ENCODE measurements at regions not wholly inside any gene's neighbourhood (a gene's known extent, or its start where the extent isn't known, plus 50 kb on each side); places are given as distances from the start of the nearest gene placed in this dataset.
"Not testable (repeated sequence)": the region's sequence is repeated elsewhere in the genome, so short reads cannot be mapped to it uniquely, and the experiment has no call there.

GRCh38 chr4:26227601-26228229, 93.1 kb upstream of the RBPJ start:
- FAIRE-seq (no peak), DNase-seq (ENCODE audit: insufficient read length, low spot score) (no peak)

DNA sequence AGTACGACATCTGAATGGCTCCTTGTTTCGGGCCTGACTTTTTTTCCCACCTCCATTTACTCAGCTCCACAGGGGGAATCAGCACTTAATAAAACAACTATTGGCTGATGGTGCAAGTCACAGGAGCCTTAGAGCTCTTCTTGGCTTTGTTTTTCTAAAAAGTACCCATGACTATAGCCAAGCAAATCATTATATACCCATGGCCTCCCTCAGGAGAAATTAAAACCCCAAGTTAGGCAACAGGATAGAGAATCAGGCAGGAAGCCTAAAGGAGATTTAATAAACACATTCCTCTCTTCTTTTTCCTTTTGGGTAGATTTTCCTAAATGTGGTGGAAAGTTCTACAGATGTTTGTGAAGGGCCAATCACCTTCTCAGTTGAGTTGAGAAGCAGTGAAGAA, 91.9 kb upstream of the RBPJ start:
- no peak for DNase-seq (ENCODE audit: insufficient read length, low spot score)
- no peak for FAIRE-seq

GRCh38 chr4:26229974-26230373, 90.8 kb upstream of the RBPJ start:
- DNase-seq (ENCODE audit: insufficient read length, low spot score) (no peak), FAIRE-seq (no peak)

- FAIRE-seq (no peak), DNase-seq (ENCODE audit: insufficient read length, low spot score) (no peak)
These were observed 87.5 kb upstream of the RBPJ start for GRCh38 chr4:26233350-26233749.

DNA sequence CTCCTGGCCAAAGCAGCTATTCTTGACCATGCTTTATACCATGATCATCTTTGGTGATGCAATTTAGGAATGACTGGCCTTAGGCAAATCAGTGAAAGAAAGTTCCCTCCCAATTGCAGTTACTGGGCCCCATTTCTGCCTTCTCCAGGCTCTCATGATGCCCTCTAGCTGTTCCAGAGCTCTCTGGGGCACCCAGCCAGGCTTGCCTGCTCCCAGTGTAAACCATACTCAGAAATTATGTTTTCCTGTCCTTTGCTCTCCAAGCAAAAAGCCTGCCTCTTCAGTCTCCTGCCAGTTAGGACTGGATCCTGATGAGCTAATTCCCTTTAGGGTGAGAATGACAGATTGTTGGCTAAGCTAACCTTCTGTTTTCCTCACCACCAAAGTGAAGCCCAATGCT, 85.3 kb upstream of the RBPJ start:
- FAIRE-seq, result no peak
- DNase-seq (ENCODE audit: insufficient read length, low spot score), result no peak

- FAIRE-seq, result no peak
- no peak for DNase-seq (ENCODE audit: insufficient read length, low spot score)
These were observed 82.9 kb upstream of the RBPJ start for GRCh38 chr4:26237916-26238315.

GRCh38 chr4:26238426-26238777, 82.4 kb upstream of the RBPJ start:
- no peak for FAIRE-seq
- DNase-seq (ENCODE audit: insufficient read length, low spot score), result no peak

DNA sequence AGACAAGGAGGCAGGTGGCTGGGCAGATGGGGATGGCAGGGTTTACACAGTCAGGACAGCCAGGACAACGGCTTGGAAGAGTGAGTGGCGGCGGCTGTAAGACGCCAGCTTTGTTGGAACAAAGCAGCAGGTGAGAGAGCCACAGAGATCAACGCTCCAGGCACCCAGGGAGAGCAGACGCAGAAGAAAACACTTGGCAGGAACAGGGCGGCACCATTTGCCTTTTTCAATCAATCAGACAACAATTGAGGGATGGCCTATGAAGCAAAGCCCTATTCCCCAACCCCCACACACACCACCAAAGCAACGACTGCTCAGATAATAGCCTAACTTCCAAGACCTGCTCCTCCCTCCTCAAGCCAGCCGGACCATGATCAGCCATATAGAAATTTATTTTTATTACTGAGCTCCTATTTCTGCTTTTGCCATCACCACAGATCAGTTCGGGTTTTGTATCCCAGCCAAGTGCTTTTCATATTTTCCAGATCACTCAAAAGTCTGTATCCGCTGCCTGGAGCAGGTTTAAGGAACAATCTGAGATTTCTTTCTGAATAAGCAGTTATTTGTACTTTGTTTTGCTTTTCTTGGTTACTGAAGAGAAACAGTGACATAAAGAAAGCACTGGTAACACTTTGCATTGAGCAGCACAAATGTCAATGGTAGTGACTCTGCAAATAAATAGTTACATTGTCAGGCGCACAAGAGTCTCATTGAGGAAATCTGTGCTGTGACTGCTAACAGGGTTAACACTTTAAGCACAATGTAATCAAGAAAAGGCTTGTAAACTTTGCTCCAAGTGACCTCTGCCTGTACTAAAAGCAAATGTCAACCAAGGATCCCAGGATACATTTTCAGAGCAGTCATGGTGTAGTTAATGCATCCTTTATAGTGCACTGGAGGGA, 81.8 kb upstream of the RBPJ start:
- no peak for FAIRE-seq
- DNase-seq (ENCODE audit: insufficient read length, low spot score), result no peak

GRCh38 chr4:26239801-26240200, 81.0 kb upstream of the RBPJ start:
- DNase-seq (ENCODE audit: insufficient read length, low spot score), result no peak

DNA sequence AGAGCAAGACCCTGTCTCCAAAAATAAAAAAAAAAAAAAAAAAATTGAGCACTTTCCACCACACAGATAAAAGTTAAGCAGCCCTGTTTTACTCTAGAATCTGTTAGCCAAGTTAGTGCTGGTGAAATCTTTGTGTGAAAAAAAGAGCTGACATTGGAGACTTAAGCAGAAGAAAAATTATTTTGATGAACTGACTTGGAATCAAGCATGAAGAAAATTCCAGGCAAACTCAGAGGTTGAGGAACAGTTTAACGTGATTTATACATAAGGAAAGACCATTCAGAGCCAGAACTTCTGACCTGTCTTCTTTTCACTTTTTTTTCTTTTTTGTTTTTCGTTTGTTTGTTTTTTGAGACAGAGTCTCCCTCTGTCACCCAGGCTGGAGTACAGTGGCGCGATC, 79.6 kb upstream of the RBPJ start:
- DNase-seq (ENCODE audit: insufficient read length, low spot score) (no peak), FAIRE-seq (no peak)

More at GRCh38 chr4:26239801-26240200, 81.0 kb upstream of the RBPJ start:
- FAIRE-seq, result no peak

DNA sequence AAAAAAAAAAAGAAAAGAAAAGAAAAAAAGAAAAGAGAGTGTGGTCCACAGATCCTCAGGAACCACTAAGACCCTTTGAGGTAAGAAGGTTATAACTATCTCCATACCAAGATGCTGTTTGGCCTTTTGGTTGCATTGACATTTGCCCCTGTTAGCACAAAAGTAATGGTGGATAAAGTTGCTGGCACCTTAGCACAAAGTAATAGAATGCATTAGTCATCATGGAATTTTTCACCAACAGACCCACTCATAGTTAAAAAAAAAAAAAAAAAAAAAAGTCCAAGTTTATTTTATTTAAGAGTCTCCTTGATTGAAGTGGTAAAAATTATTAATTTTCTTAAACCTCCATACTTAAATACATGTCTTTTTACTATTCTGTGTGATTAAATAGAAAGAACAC, 78.4 kb upstream of the RBPJ start:
- DNase-seq (ENCODE audit: insufficient read length, low spot score), result no peak
- FAIRE-seq, result no peak

- FAIRE-seq, result peak; percentile 80
These were observed 76.7 kb upstream of the RBPJ start for GRCh38 chr4:26244138-26244537.

GRCh38 chr4:26248647-26249046, 72.2 kb upstream of the RBPJ start:
- FAIRE-seq (no peak), DNase-seq (ENCODE audit: insufficient read length, low spot score) (no peak)

More at GRCh38 chr4:26244138-26244537, 76.7 kb upstream of the RBPJ start:
- DNase-seq (ENCODE audit: insufficient read length, low spot score), result not testable (repeated sequence)

DNA sequence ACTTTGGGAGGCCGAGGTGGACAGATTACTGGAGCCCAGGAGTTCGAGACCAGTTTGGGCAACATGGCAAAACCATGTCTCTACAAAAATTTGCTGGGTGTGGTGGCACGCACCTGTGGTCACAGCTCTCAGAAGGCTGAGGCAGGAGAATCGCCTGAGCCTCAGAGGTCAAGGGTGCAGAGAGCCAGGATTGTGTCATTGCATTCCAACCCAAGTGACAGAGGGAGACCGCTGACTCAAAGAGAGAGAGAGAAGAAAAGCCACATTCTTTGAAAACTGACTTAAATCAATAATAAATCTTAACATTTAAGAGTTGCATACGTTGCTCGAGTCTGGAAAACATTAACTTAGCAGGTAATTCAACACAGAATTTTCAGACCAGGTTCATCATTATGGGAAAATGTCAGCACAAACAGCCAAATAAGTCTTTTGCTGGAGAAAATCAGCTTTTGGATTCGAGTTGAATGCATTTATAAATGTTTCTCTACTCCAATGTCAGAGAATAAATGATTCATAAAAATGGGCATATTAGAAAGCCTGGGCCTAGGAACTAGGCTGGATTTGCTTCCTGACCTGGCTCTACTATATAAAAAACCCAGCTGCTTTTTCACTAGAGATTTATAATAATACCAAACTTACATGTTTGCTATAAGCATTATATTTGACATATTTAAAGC, 68.3 kb upstream of the RBPJ start:
- DNase-seq (ENCODE audit: insufficient read length, low spot score), result no peak
- FAIRE-seq, result peak; percentile 14

DNA sequence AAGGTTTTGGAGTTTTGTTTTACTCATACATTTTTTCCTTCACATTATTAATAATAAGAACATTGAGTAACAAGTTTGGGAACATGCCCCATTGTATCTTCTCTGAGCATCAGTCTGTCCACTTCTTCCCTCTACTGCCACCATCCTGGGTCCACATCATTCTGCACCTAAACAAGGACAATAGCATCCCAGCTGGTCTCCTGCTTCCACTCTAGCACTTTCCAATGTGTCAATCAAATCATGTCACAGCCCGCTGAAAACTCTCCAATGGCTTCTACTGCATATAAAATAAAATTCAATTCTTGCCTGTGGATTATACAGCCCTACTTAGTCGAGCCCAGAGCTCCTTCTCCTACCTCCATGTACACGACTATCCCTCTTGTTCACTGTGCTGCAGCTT, 66.8 kb upstream of the RBPJ start:
- no peak for DNase-seq (ENCODE audit: insufficient read length, low spot score)
- peak; percentile 47 for FAIRE-seq

DNA sequence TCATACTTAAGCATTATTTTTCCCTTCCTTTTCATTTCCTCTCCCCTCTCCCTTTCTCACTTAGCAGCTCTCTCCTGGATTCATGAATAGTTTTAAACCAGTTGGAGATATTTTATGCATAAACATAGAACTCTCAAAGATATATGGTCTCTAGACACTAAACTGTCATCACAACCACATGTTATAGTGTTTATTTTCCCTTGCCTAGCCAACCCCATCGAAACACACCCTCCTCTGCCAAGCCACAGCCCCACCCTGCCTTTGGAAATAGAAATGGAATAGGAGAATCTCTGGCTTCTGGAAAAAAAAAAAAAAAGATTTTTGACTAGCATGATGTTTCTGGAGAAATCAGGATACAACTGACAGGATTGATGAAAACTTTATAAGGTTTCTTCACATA, 64.8 kb upstream of the RBPJ start:
- DNase-seq (ENCODE audit: insufficient read length, low spot score), result no peak
- no peak for FAIRE-seq

DNA sequence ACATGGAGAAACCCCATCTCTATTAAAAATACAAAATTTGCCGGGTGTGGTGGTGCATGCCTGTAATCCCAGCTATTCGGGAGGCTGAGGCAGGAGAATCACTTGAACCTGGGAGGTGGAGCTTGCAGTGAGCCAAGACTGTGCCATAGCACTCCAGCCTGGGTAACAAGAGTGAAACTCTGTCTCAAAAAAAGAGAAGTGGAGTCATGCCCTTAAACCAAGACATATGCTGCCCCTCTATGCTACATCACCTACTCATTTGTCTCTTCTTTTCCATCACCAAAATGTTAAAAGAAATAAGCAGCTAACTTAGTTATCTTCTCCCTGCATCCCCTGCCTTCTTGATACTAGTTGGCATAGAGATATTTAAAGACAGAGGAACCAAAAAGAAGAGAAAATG, 63.4 kb upstream of the RBPJ start:
- DNase-seq (ENCODE audit: insufficient read length, low spot score); FAIRE-seq: not testable (repeated sequence)

- peak; percentile 8 for FAIRE-seq
- no peak for DNase-seq (ENCODE audit: insufficient read length, low spot score)
These were observed 63.0 kb upstream of the RBPJ start for GRCh38 chr4:26257850-26258249.

GRCh38 chr4:26260571-26260970, 60.2 kb upstream of the RBPJ start:
- no peak for FAIRE-seq
- DNase-seq (ENCODE audit: insufficient read length, low spot score), result no peak

GRCh38 chr4:26261405-26261804, 59.4 kb upstream of the RBPJ start:
- DNase-seq (ENCODE audit: insufficient read length, low spot score) (no peak), FAIRE-seq (no peak)

GRCh38 chr4:26263165-26263564, 57.6 kb upstream of the RBPJ start:
- FAIRE-seq, result no peak
- DNase-seq (ENCODE audit: insufficient read length, low spot score), result no peak

GRCh38 chr4:26264109-26264508, 56.7 kb upstream of the RBPJ start:
- DNase-seq (ENCODE audit: insufficient read length, low spot score) (no peak), FAIRE-seq (no peak)
